Subcutaneous abdominal adipose tissue (tissue), 5 donors: ENCODE measurements at regions not wholly inside any gene's neighbourhood (a gene's known extent, or its start where the extent isn't known, plus 50 kb on each side); places are given as distances from the start of the nearest gene placed in this dataset.

Experiments
- H3K27ac ChIP-seq: one replicate; pipeline ENCODE4 v1.7.0; 2013; ENCODE audit warnings: low read depth, mild to moderate bottlenecking, inconsistent platforms, low read length, moderate library complexity
- H3K27me3 ChIP-seq, 5 donors: one replicate each; pipeline ENCODE4 v1.7.0; 2013; ENCODE audit warnings: low read length in 5 of 5, inconsistent platforms in 1 of 5; ENCODE audit not compliant: control insufficient read depth in 5 of 5, insufficient read depth in 4 of 5
- H3K36me3 ChIP-seq, 5 donors: one replicate each; pipeline ENCODE4 v1.7.0; 2013; ENCODE audit warnings: low read length in 5 of 5; ENCODE audit not compliant: control insufficient read depth in 5 of 5, insufficient read depth in 5 of 5
- H3K4me1 ChIP-seq, 5 donors: one replicate each; pipeline ENCODE4 v1.7.0; 2013; ENCODE audit warnings: low read length in 5 of 5, mild to moderate bottlenecking in 3 of 5, moderate library complexity in 1 of 5; ENCODE audit not compliant: control insufficient read depth in 5 of 5, insufficient read depth in 5 of 5
- H3K4me3 ChIP-seq, 5 donors: one replicate each; pipeline ENCODE4 v1.7.0; 2013; ENCODE audit warnings: low read length in 5 of 5, low read depth in 1 of 5
- H3K9ac ChIP-seq, 5 donors: one replicate each; pipeline ENCODE4 v1.7.0; 2013; ENCODE audit warnings: low read length in 5 of 5, mild to moderate bottlenecking in 4 of 5, moderate library complexity in 3 of 5
- H3K9me3 ChIP-seq, 5 donors: one replicate each; pipeline ENCODE4 v1.7.0; 2013; ENCODE audit warnings: low read length in 5 of 5; ENCODE audit not compliant: control insufficient read depth in 5 of 5
- donor health status: healthy.
- donor health status: healthy.
- donor health status: healthy.
- donor health status: healthy.
- donor health status: healthy.

GRCh38 chr12:98085046-98085755 is 430.2 kb upstream of the TMPO start:
- no peak overlapping the region for H3K27ac ChIP-seq
- no peaks in the 10 kb centered on the region for H3K9me3 ChIP-seq
- no peaks in the 10 kb centered on the region for H3K36me3 ChIP-seq
- no peaks in the 10 kb centered on the region for H3K4me1 ChIP-seq
- no peak overlapping the region for H3K4me3 ChIP-seq
- no peak overlapping the region for H3K9ac ChIP-seq
- no peaks in the 10 kb centered on the region for H3K27me3 ChIP-seq

DNA sequence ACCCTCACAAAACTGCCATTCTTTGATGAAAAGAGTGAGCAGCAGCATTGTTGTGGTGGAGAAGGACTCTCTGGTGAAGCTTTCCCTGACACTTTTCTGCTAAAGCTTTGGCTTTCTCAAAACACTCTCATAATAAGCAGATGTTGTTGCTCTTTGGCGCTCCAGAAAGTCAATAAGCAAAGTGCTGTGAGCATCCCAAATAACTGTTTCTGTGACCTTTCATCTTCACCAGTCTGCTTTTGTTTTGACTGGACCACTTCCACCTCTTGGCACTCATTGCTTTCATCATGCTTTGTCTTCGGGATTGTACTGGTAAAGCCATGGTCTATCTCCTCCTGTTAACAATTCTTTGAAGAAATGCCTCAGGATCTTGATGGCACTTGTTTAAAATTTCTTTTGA is 424.7 kb upstream of the TMPO start:
- Histone ChIP-seq H3K27ac (no peak overlapping the region), H3K36me3 (no peaks in the 10 kb centered on the region), H3K4me3 (no peak overlapping the region), H3K9me3 (no peaks in the 10 kb centered on the region), H3K4me1 (no peaks in the 10 kb centered on the region), H3K27me3 (no peaks in the 10 kb centered on the region), H3K9ac (no peak overlapping the region)

DNA sequence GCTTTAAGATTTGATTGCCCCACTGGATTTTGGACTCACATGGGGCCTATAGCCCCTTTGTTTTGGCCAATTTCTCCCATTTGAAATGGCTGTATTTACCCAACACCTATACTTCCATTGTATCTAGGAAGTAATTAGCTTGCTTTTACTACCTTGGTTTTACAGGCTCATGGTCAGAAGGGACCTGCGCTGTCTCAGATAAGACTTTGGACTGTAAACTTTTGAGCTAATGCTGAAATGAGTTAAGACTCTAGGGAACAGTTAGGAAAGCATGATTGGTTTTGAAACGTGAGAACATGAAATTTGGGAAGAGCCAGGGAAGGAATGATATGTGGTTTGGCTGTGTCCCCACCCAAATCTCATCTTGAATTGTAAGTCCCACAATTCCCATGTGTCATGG is 419.0 kb upstream of the TMPO start:
- no peaks in the 10 kb centered on the region for H3K9me3 ChIP-seq
- H3K9ac ChIP-seq: no peak overlapping the region
- no peak overlapping the region for H3K27ac ChIP-seq
- no peak overlapping the region for H3K4me3 ChIP-seq
- H3K36me3 ChIP-seq: no peaks in the 10 kb centered on the region
- H3K27me3 ChIP-seq: no peaks in the 10 kb centered on the region
- H3K4me1 ChIP-seq: no peaks in the 10 kb centered on the region

DNA sequence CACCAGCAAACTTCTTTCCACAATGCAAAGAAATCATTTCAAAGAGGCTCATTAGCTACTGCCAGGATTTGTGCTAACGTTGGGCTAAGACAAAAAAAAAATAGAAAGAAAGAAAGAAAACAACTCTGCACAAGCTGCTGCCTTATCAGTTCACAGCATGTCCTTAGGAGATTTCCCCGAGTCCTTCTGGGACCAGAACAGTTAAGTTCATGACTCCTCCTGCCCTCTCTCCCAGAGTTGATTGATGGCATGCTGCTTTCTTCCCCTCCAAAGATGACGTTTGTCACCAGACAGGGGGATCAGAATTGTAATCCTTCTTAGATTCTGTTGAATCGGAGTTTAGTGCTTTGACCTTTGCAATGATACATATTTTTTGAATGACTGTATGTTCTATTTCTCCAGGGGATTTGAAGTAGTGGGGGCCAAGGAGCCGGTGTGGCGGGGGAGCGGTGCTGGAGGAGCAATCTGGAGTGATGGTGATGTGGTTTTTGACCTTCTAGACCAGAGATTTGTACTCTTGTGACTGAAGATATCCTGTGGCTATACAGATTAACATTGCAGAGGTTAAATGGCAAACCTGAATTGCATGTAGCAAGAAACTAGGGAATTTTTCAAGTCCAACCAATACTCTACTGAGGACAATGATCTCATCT is 409.2 kb upstream of the TMPO start:
- Histone ChIP-seq H3K4me1 (peaks cover 0 to 8% (median 0%) of the 10 kb centered on the region in 5 donors), H3K36me3 (no peaks in the 10 kb centered on the region), H3K27ac (no peak overlapping the region), H3K9me3 (no peaks in the 10 kb centered on the region), H3K27me3 (no peaks in the 10 kb centered on the region), H3K4me3 (no peak overlapping the region), H3K9ac (no peak overlapping the region)

DNA sequence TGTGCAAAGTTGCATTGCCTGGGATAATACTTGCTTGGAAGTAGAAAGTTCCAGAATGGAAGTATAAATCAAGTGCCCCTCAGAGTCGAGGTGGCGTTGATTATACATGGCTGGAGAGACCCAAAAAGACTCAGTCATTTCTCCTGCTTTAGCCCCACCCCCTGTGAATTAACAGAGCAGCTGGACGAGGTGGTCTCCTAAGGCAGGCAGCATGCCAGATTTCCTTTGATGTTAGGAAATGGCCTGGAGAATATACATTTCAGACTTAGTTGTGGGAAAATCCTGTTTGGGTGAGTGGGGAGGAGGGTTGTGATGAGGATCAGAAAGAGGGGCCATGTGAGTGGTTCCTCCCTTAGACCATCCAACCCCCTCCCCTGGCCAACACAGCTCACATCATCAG is 406.1 kb upstream of the TMPO start:
- H3K9ac ChIP-seq: no peak overlapping the region
- H3K4me1 ChIP-seq: peaks cover 0 to 8% (median 0%) of the 10 kb centered on the region in 5 donors
- H3K36me3 ChIP-seq: no peaks in the 10 kb centered on the region
- H3K27me3 ChIP-seq: no peaks in the 10 kb centered on the region
- no peak overlapping the region for H3K4me3 ChIP-seq
- H3K9me3 ChIP-seq: no peaks in the 10 kb centered on the region
- H3K27ac ChIP-seq: no peak overlapping the region

GRCh38 chr12:98110536-98110935 is 404.9 kb upstream of the TMPO start:
- Histone ChIP-seq H3K4me3 (no peak overlapping the region), H3K9me3 (no peaks in the 10 kb centered on the region), H3K9ac (no peak overlapping the region), H3K36me3 (no peaks in the 10 kb centered on the region), H3K27ac (no peak overlapping the region), H3K4me1 (peaks cover 0 to 5% (median 0%) of the 10 kb centered on the region in 5 donors), H3K27me3 (no peaks in the 10 kb centered on the region)

GRCh38 chr12:98113548-98113947 is 401.8 kb upstream of the TMPO start:
- Histone ChIP-seq H3K4me1 (peaks cover 0 to 10% (median 9%) of the 10 kb centered on the region in 5 donors), H3K4me3 (no peak overlapping the region), H3K27me3 (no peaks in the 10 kb centered on the region), H3K27ac (no peak overlapping the region), H3K9ac (no peak overlapping the region), H3K36me3 (no peaks in the 10 kb centered on the region), H3K9me3 (no peaks in the 10 kb centered on the region)

DNA sequence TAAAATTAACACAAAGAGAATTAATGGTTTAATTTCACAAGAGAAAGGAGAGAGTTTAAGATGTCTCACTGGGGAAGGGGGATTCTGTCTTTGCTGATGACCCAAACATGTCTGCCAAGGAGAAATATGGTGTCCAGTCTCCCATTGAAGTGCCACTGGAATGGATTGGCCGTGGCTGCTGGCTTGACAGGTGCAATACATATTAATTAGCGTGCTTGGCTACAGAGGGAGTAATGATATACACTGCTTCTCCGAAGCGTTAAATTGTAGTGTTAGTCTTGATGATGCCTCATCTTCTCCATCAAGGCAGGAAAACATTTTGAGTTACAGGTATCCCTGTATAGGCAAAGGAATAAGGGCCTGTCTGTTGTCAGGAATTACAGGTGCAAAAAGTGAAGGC is 393.4 kb upstream of the TMPO start:
- Histone ChIP-seq H3K36me3 (no peaks in the 10 kb centered on the region), H3K4me1 (peaks cover 0 to 28% (median 22%) of the 10 kb centered on the region in 5 donors), H3K9me3 (no peaks in the 10 kb centered on the region)

GRCh38 chr12:98123021-98123461 is 392.3 kb upstream of the TMPO start:
- Histone ChIP-seq H3K4me1 (peaks cover 0 to 30% (median 23%) of the 10 kb centered on the region in 5 donors), H3K36me3 (no peaks in the 10 kb centered on the region), H3K9me3 (no peaks in the 10 kb centered on the region), H3K9ac (no peak overlapping the region), H3K4me3 (no peak overlapping the region), H3K27me3 (no peaks in the 10 kb centered on the region), H3K27ac (no peak overlapping the region)

More for the DNA sequence above, 393.4 kb upstream of the TMPO start:
- no peaks in the 10 kb centered on the region for H3K27me3 ChIP-seq
- H3K27ac ChIP-seq: no peak overlapping the region
- no peak overlapping the region for H3K4me3 ChIP-seq
- H3K9ac ChIP-seq: no peak overlapping the region

DNA sequence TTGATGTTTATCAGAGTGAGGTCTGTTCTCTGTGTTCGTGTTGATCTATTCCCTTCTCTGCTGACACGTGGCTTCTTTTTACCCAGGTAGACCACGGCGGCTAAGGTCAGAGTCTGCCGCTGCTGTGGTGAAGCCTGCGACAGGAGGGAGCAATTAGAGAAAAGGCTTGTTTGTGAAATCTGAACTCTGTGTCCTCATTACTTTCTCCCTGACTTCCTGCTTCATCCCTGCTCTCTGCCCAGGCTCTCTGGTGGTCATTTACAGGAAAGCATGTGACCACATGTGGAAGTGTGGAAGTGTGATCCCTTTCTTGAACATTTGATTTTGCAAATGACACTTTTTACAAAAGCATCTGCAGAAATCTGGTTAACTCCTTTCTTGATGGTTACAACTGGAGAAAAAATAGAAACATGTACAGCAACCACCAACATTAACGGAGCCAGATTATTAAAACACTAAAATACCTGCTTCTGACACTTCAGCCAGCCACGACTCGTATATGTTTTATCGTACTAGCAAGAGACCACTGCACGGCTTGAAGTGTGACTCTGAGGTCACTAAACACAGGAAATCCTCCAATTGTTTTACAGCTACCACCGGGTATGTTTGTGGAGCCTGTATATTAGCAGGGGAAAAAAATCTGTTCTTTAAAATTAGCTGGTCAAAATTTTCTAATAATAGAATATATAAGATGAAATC is 388.6 kb upstream of the TMPO start:
- H3K27me3 ChIP-seq: no peaks in the 10 kb centered on the region
- H3K27ac ChIP-seq: no peak overlapping the region
- H3K4me1 ChIP-seq: peaks cover 0 to 32% (median 23%) of the 10 kb centered on the region in 5 donors
- no peaks in the 10 kb centered on the region for H3K9me3 ChIP-seq
- H3K9ac ChIP-seq: no peak overlapping the region
- no peaks in the 10 kb centered on the region for H3K36me3 ChIP-seq
- no peak overlapping the region for H3K4me3 ChIP-seq
